ENCODE measurements at regions not wholly inside any gene's neighbourhood (a gene's known extent, or its start where the extent isn't known, plus 50 kb on each side); places are given as distances from the start of the nearest gene placed in this dataset.

- peak overlapping the region; percentile 12 to 60 (median 28) for H3K27ac ChIP-seq
- H3K36me3 ChIP-seq = no peaks in the 10 kb centered on the region
- in situ Hi-C loops (cut with MboI; ENCODE audit: low pct_ligation_motif_present in 1 of 4, low pct_unique_long_range_greater_than_20kb in 1 of 4, low sequenced_read_pairs in 3 of 4) (no loop called here), intact Hi-C loops (cut with DNase I; ENCODE audit: low total_unique reads) (no loop called here)
- peaks cover 0 to 3% of the 10 kb centered on the region in 2 donors for H3K9me3 ChIP-seq
- H3K4me1 ChIP-seq = peaks cover 0 to 20% (median 0%) of the 10 kb centered on the region in 4 donors
- H3K27me3 ChIP-seq = no peaks in the 10 kb centered on the region
- 73 to 87% methylated on average over 4 to 6 of the region's 6 CpGs for WGBS, 2 donors (ENCODE audit: low coverage in 1 of 2)
- TF ChIP-seq CTCF (IDR thresholded peaks at IDR 0.05) (no peak), POLR2AphosphoS5 (IDR thresholded peaks at IDR 0.05) (no peak), EP300 (IDR thresholded peaks at IDR 0.05; ENCODE audit: low read depth) (no peak), POLR2A (IDR thresholded peaks at IDR 0.05) (no peak)
- H3K4me3 ChIP-seq = no peak overlapping the region
- DNase-seq = no peak
Observed at GRCh38 chr5:135266303-135266635, 132.8 kb downstream of the MACROH2A1 start.

GRCh38 chr5:135265497-135266302, 133.3 kb downstream of the MACROH2A1 start:
- peak overlapping the region; percentile 12 to 60 (median 28) for H3K27ac ChIP-seq
- no peak overlapping the region for H3K4me3 ChIP-seq
- TF ChIP-seq CTCF (IDR thresholded peaks at IDR 0.05) (no peak), EP300 (IDR thresholded peaks at IDR 0.05; ENCODE audit: low read depth) (no peak)
- H3K27me3 ChIP-seq = no peaks in the 10 kb centered on the region
- DNase-seq = no peak
- H3K9me3 ChIP-seq = peaks cover 0 to 3% of the 10 kb centered on the region in 2 donors
- intact Hi-C loops (cut with DNase I; ENCODE audit: low total_unique reads) (no loop called here), in situ Hi-C loops (cut with MboI; ENCODE audit: low pct_ligation_motif_present in 1 of 4, low pct_unique_long_range_greater_than_20kb in 1 of 4, low sequenced_read_pairs in 3 of 4) (no loop called here)
- no peaks in the 10 kb centered on the region for H3K36me3 ChIP-seq
- peaks cover 0 to 20% (median 0%) of the 10 kb centered on the region in 4 donors for H3K4me1 ChIP-seq
- 57 to 77% methylated on average over 5 to 13 of the region's 13 CpGs for WGBS, 2 donors (ENCODE audit: low coverage in 1 of 2)

- Histone ChIP-seq H3K4me3 (no peak overlapping the region), H3K27me3 (no peaks in the 10 kb centered on the region), H3K27ac (peak overlapping the region; percentile 12 to 60 (median 28)), H3K9me3 (peaks cover 0 to 5% of the 10 kb centered on the region in 2 donors), H3K4me1 (peaks cover 0 to 13% (median 0%) of the 10 kb centered on the region in 4 donors), H3K36me3 (no peaks in the 10 kb centered on the region)
- DNase-seq = no peak
- TF ChIP-seq POLR2A (IDR thresholded peaks at IDR 0.05) = no peak
- TF ChIP-seq POLR2AphosphoS5 (IDR thresholded peaks at IDR 0.05) = no peak
- no peak for TF ChIP-seq CTCF (IDR thresholded peaks at IDR 0.05)
- no peak for TF ChIP-seq EP300 (IDR thresholded peaks at IDR 0.05; ENCODE audit: low read depth)
- in situ Hi-C loops (cut with MboI; ENCODE audit: low pct_ligation_motif_present in 1 of 4, low pct_unique_long_range_greater_than_20kb in 1 of 4, low sequenced_read_pairs in 3 of 4) = no loop called here
- intact Hi-C loops (cut with DNase I; ENCODE audit: low total_unique reads) = no loop called here
- 67 to 72% methylated on average over 10 to 17 of the region's 17 CpGs for WGBS, 2 donors (ENCODE audit: low coverage in 1 of 2)
Observed at GRCh38 chr5:135264451-135265440, 134.3 kb downstream of the MACROH2A1 start.

GRCh38 chr5:135263022-135263668, 135.9 kb downstream of the MACROH2A1 start:
- in situ Hi-C loops (cut with MboI; ENCODE audit: low pct_ligation_motif_present in 1 of 4, low pct_unique_long_range_greater_than_20kb in 1 of 4, low sequenced_read_pairs in 3 of 4) = no loop called here
- no peak for DNase-seq
- 81 to 90% methylated on average over 8 to 17 of the region's 17 CpGs for WGBS, 2 donors (ENCODE audit: low coverage in 1 of 2)
- TF ChIP-seq POLR2AphosphoS5 (IDR thresholded peaks at IDR 0.05) = no peak
- TF ChIP-seq EP300 (IDR thresholded peaks at IDR 0.05; ENCODE audit: low read depth) = no peak
- TF ChIP-seq CTCF (IDR thresholded peaks at IDR 0.05) = no peak
- no peak for TF ChIP-seq POLR2A (IDR thresholded peaks at IDR 0.05)
- Histone ChIP-seq H3K4me3 (no peak overlapping the region), H3K9me3 (peaks cover 0 to 8% of the 10 kb centered on the region in 2 donors), H3K36me3 (no peaks in the 10 kb centered on the region), H3K4me1 (peaks cover 0 to 9% (median 0%) of the 10 kb centered on the region in 4 donors), H3K27me3 (no peaks in the 10 kb centered on the region), H3K27ac (no peak overlapping the region)
- intact Hi-C loops (cut with DNase I; ENCODE audit: low total_unique reads) = no loop called here
